ENCODE measurements at regions not wholly inside any gene's neighbourhood (a gene's known extent, or its start where the extent isn't known, plus 50 kb on each side); places are given as distances from the start of the nearest gene placed in this dataset.

DNA sequence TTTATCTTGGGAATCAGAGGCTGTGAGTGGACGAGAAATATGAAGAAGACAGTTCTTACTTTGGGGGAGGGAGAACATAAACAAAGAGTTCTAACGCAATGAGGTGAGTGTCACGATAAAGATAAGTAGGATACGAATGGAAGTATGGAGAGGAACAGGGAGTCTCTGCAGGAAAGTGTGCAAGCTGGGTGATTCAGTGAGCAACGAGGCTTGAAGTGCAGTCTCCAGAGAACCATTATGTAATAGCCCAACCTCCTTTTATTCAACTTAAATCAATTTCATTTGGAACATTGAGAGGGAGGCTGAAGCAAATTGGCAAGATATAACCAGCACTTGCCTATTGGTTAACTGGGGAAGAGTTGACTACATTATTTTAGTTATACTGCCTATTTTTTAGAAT, 99.3 kb upstream of the PLD5 start:
- no peak for TF ChIP-seq YY1 (IDR thresholded peaks at IDR 0.05; ENCODE audit: extremely low read depth, insufficient replicate concordance, low read depth, low read length)
- TF ChIP-seq, protein P1, sequence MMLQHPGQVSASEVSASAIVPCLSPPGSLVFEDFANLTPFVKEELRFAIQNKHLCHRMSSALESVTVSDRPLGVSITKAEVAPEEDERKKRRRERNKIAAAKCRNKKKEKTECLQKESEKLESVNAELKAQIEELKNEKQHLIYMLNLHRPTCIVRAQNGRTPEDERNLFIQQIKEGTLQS (IDR thresholded peaks at IDR 0.05), result no peak
- no peak for TF ChIP-seq ZFX (IDR thresholded peaks at IDR 0.05)
- TF ChIP-seq SP1 (IDR thresholded peaks at IDR 0.05; ENCODE audit: low read depth), result no peak
- Histone ChIP-seq H3K9ac (ENCODE audit: low read length) (no peak overlapping the region), H3K4me3 (replicated peaks in 1 of 2; ENCODE audit: low read depth in 1 of 2, low read length in 2 of 2) (no peak overlapping the region), H3K4me2 (ENCODE audit: low read length) (no peak overlapping the region), H4K20me1 (ENCODE audit: insufficient read depth) (no peaks in the 10 kb centered on the region), H3K36me3 (ENCODE audit: control insufficient read depth in 1 of 2, insufficient read depth in 2 of 2, low read length in 2 of 2) (no peaks in the 10 kb centered on the region), H3K9me2 (ENCODE audit: insufficient read depth) (no peaks in the 10 kb centered on the region), H3K27ac (ENCODE audit: low read depth, low read length) (no peak overlapping the region), H3K9me3 (ENCODE audit: control insufficient read depth in 1 of 2, insufficient read depth in 1 of 2, low read depth in 1 of 2, low read length in 2 of 2) (no peaks in the 10 kb centered on the region), H2AFZ (ENCODE audit: low read depth, low read length, poor library complexity, severe bottlenecking) (no peak overlapping the region), H3K27me3 (ENCODE audit: insufficient read depth, low read length) (no peaks in the 10 kb centered on the region), H3K4me1 (ENCODE audit: control insufficient read depth in 1 of 2, insufficient read depth in 2 of 2, low read length in 2 of 2) (no peaks in the 10 kb centered on the region), H3K79me2 (ENCODE audit: insufficient read depth, low read length) (no peaks in the 10 kb centered on the region)
- intact Hi-C loops (cut with micrococcal nuclease), result no loop called here
- DNase-seq (ENCODE audit: low read depth, low spot score) (no peak), ATAC-seq (no peak)
- ChIA-PET POLR2A (no interaction called here), RAD21 (ENCODE audit: low non-redundant PET in 1 of 2, low total read pairs in 2 of 2, uncharacterized antibody in 2 of 2, unreplicated experiment in 2 of 2) (no interaction called here), CTCF (no interaction called here)
- no TSS peak for BruUV-seq (replicated peaks)

- no peak overlapping the region for H3K4me2 ChIP-seq (ENCODE audit: low read length)
- no peak for DNase-seq (ENCODE audit: low read depth, low spot score)
Measured at GRCh38 chr1:242623119-242623518, 98.6 kb upstream of the PLD5 start.

More at GRCh38 chr1:242623119-242623518, 98.6 kb upstream of the PLD5 start:
- no peaks in the 10 kb centered on the region for H3K9me3 ChIP-seq (ENCODE audit: control insufficient read depth in 1 of 2, insufficient read depth in 1 of 2, low read depth in 1 of 2, low read length in 2 of 2)
- H3K9me2 ChIP-seq (ENCODE audit: insufficient read depth), result no peaks in the 10 kb centered on the region
- no peak for TF ChIP-seq CBX3 (IDR thresholded peaks at IDR 0.05; ENCODE audit: low read depth)
- no peak for TF ChIP-seq TCF7L2 (IDR thresholded peaks at IDR 0.05; ENCODE audit: borderline replicate concordance, extremely low read depth, insufficient read depth, insufficient read length)
- no peak for TF ChIP-seq CEBPB (IDR thresholded peaks at IDR 0.05; ENCODE audit: low read depth)
- no peak for TF ChIP-seq MAX (IDR thresholded peaks at IDR 0.05)
- no peak for TF ChIP-seq YY1 (IDR thresholded peaks at IDR 0.05; ENCODE audit: extremely low read depth, insufficient replicate concordance, low read depth, low read length)
- TF ChIP-seq SRF (IDR thresholded peaks at IDR 0.05; ENCODE audit: low read depth), result no peak
- no peak for TF ChIP-seq CTCF (IDR thresholded peaks at IDR 0.05 in 2 of 3, conservative IDR thresholded peaks at IDR 0.05 in 1 of 3; ENCODE audit: borderline replicate concordance in 1 of 3, insufficient read depth in 1 of 3, low read depth in 2 of 3, low read length in 2 of 3)
- no peak for TF ChIP-seq SP1 (IDR thresholded peaks at IDR 0.05; ENCODE audit: low read depth)
- no peak for TF ChIP-seq JUND (IDR thresholded peaks at IDR 0.05)
- TF ChIP-seq FOSL1 (IDR thresholded peaks at IDR 0.05; ENCODE audit: low read depth), result no peak
- no peak for TF ChIP-seq ZNF274 (IDR thresholded peaks at IDR 0.05; ENCODE audit: low read depth, low read length)
- TF ChIP-seq, protein P2, sequence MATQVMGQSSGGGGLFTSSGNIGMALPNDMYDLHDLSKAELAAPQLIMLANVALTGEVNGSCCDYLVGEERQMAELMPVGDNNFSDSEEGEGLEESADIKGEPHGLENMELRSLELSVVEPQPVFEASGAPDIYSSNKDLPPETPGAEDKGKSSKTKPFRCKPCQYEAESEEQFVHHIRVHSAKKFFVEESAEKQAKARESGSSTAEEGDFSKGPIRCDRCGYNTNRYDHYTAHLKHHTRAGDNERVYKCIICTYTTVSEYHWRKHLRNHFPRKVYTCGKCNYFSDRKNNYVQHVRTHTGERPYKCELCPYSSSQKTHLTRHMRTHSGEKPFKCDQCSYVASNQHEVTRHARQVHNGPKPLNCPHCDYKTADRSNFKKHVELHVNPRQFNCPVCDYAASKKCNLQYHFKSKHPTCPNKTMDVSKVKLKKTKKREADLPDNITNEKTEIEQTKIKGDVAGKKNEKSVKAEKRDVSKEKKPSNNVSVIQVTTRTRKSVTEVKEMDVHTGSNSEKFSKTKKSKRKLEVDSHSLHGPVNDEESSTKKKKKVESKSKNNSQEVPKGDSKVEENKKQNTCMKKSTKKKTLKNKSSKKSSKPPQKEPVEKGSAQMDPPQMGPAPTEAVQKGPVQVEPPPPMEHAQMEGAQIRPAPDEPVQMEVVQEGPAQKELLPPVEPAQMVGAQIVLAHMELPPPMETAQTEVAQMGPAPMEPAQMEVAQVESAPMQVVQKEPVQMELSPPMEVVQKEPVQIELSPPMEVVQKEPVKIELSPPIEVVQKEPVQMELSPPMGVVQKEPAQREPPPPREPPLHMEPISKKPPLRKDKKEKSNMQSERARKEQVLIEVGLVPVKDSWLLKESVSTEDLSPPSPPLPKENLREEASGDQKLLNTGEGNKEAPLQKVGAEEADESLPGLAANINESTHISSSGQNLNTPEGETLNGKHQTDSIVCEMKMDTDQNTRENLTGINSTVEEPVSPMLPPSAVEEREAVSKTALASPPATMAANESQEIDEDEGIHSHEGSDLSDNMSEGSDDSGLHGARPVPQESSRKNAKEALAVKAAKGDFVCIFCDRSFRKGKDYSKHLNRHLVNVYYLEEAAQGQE (IDR thresholded peaks at IDR 0.05; ENCODE audit: low read depth), result no peak
- H3K9ac ChIP-seq (ENCODE audit: low read length), result no peak overlapping the region
- CTCF ChIA-PET, result no interaction called here
- no peaks in the 10 kb centered on the region for H3K79me2 ChIP-seq (ENCODE audit: insufficient read depth, low read length)
- H3K36me3 ChIP-seq (ENCODE audit: control insufficient read depth in 1 of 2, insufficient read depth in 2 of 2, low read length in 2 of 2), result no peaks in the 10 kb centered on the region
- H2AFZ ChIP-seq (ENCODE audit: low read depth, low read length, poor library complexity, severe bottlenecking), result no peak overlapping the region
- ATAC-seq, result no peak
- H3K4me3 ChIP-seq (replicated peaks in 1 of 2; ENCODE audit: low read depth in 1 of 2, low read length in 2 of 2), result no peak overlapping the region
- H3K27me3 ChIP-seq (ENCODE audit: insufficient read depth, low read length), result no peaks in the 10 kb centered on the region
- no peak overlapping the region for H3K27ac ChIP-seq (ENCODE audit: low read depth, low read length)
- BruUV-seq (replicated peaks), result no TSS peak
- H3K4me1 ChIP-seq (ENCODE audit: control insufficient read depth in 1 of 2, insufficient read depth in 2 of 2, low read length in 2 of 2), result no peaks in the 10 kb centered on the region
- H4K20me1 ChIP-seq (ENCODE audit: insufficient read depth), result no peaks in the 10 kb centered on the region
- POLR2A ChIA-PET, result no interaction called here
- intact Hi-C loops (cut with micrococcal nuclease), result no loop called here
- RAD21 ChIA-PET (ENCODE audit: low non-redundant PET in 1 of 2, low total read pairs in 2 of 2, uncharacterized antibody in 2 of 2, unreplicated experiment in 2 of 2), result no interaction called here
